Neural cell (in vitro differentiated cells): ENCODE measurements at regions not wholly inside any gene's neighbourhood (a gene's known extent, or its start where the extent isn't known, plus 50 kb on each side); places are given as distances from the start of the nearest gene placed in this dataset.

Experiments used
- CTCF ChIP-seq: fragments of 450-650 bp; IDR thresholded peaks from 2 replicates; pipeline ENCODE4 v1.5.1; 2014; ENCODE audit warnings: antibody characterized with exemption, mild to moderate bottlenecking, moderate library complexity; ENCODE audit not compliant: poor library complexity, severe bottlenecking
- EZH2 ChIP-seq: fragments of 200-600, 300-800 bp; shearing (Covaris generic), sonication (generic); IDR thresholded peaks from 2 replicates; pipeline ENCODE4 v1.6.1; 2014; ENCODE audit warnings: antibody characterized with exemption, low read length, borderline replicate concordance, mild to moderate bottlenecking; ENCODE audit not compliant: insufficient read depth, poor library complexity, severe bottlenecking

GRCh38 chr4:27267970-27268355 is 407.3 kb downstream of the STIM2 start:
- no peak for TF ChIP-seq CTCF
- TF ChIP-seq EZH2 = no peak
